ENCODE measurements at regions not wholly inside any gene's neighbourhood (a gene's known extent, or its start where the extent isn't known, plus 50 kb on each side); places are given as distances from the start of the nearest gene placed in this dataset.

GRCh38 chr1:58356402-58356801 lies 190.1 kb downstream of the OMA1 start:
- no peak for TF ChIP-seq CTCF (IDR thresholded peaks at IDR 0.05)
- no peak for TF ChIP-seq POLR2A (IDR thresholded peaks at IDR 0.05)

All from body of pancreas (tissue), 4 donors.